ENCODE measurements at regions not wholly inside any gene's neighbourhood (a gene's known extent, or its start where the extent isn't known, plus 50 kb on each side); places are given as distances from the start of the nearest gene placed in this dataset.

DNA sequence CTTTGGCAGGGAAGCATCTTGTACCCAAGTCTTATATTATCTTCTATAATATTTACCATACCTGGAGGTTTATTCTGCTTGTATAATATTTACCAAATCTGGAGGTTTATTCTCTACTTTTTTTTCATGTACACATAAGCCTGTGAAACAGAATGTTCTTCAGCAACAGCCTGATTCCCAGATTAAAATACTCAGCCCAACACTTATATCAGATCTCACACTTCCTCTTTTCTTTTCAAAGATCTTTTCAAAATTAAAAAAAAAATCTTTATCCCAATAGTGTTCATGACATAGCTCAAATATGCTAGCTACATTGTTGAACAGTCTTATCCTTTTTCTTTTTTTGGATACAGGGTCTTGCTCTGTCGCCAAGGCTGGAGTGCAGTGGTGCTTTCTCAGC is 300.7 kb downstream of the LMO7 start:
- TF ChIP-seq, protein P1, sequence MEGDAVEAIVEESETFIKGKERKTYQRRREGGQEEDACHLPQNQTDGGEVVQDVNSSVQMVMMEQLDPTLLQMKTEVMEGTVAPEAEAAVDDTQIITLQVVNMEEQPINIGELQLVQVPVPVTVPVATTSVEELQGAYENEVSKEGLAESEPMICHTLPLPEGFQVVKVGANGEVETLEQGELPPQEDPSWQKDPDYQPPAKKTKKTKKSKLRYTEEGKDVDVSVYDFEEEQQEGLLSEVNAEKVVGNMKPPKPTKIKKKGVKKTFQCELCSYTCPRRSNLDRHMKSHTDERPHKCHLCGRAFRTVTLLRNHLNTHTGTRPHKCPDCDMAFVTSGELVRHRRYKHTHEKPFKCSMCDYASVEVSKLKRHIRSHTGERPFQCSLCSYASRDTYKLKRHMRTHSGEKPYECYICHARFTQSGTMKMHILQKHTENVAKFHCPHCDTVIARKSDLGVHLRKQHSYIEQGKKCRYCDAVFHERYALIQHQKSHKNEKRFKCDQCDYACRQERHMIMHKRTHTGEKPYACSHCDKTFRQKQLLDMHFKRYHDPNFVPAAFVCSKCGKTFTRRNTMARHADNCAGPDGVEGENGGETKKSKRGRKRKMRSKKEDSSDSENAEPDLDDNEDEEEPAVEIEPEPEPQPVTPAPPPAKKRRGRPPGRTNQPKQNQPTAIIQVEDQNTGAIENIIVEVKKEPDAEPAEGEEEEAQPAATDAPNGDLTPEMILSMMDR (conservative IDR thresholded peaks at IDR 0.05; ENCODE audit: low read depth, low read length): no peak
- no peak for TF ChIP-seq EZH2 (IDR thresholded peaks at IDR 0.05; ENCODE audit: borderline replicate concordance, low read depth, low read length, poor library complexity, severe bottlenecking)

All from A673 (cell line).